ENCODE measurements at regions not wholly inside any gene's neighbourhood (a gene's known extent, or its start where the extent isn't known, plus 50 kb on each side); places are given as distances from the start of the nearest gene placed in this dataset.

GRCh38 chr14:89540009-89540829, 123.2 kb upstream of the FOXN3 start:
- H3K4me2 ChIP-seq (ENCODE audit: control insufficient read depth, insufficient read depth) = no peak overlapping the region
- ChIA-PET RAD21 (ENCODE audit: unreplicated experiment) (no interaction called here), CTCF (interaction anchor here (1.0 kb wide), 1 partner anchor 46 kb away, joined by 3 read pairs; no protein-coding TSS in a partner anchor), SMC1A (ENCODE audit: uncharacterized antibody, unreplicated experiment) (no interaction called here), POLR2A (no interaction called here)
- in situ Hi-C loops (cut with MboI) (no loop called here), intact Hi-C loops (cut with micrococcal nuclease; ENCODE audit: unreplicated experiment) (no loop called here)
- no peak overlapping the region for H3K4me3 ChIP-seq
- H3K4me1 ChIP-seq (ENCODE audit: control insufficient read depth, insufficient read depth, low read length) = no peaks in the 10 kb centered on the region
- no peaks in the 10 kb centered on the region for H3K27me3 ChIP-seq (replicated peaks in 1 of 2; ENCODE audit: control insufficient read depth in 2 of 2, insufficient read depth in 2 of 2, low read length in 1 of 2)
- 88% methylated on average over 20 of the region's 20 CpGs for WGBS (ENCODE audit: insufficient coverage, insufficient replicate concordance, low lambda C conversion rate, missing lambda C conversion rate)
- TF ChIP-seq SIN3A (IDR thresholded peaks at IDR 0.05; ENCODE audit: low read depth, low read length) = no peak
- no peak for TF ChIP-seq NFYB (IDR thresholded peaks at IDR 0.05; ENCODE audit: insufficient read depth, low read depth, low read length)
- no peak for TF ChIP-seq SREBF2 (IDR thresholded peaks at IDR 0.05; ENCODE audit: low read length)
- TF ChIP-seq ZSCAN29 (IDR thresholded peaks at IDR 0.05) = no peak
- no peak for TF ChIP-seq SMC3 (IDR thresholded peaks at IDR 0.05; ENCODE audit: borderline replicate concordance, low read length)
- no peak for TF ChIP-seq ZBTB40 (IDR thresholded peaks at IDR 0.05; ENCODE audit: borderline replicate concordance)
- TF ChIP-seq ZNF687 (IDR thresholded peaks at IDR 0.05) = no peak
- TF ChIP-seq PAX5 (IDR thresholded peaks at IDR 0.05; ENCODE audit: borderline replicate concordance, low read depth, low read length) = no peak
- no peak overlapping the region for H3K9ac ChIP-seq (ENCODE audit: control insufficient read depth, insufficient read depth, low read length)
- no peak overlapping the region for H3K27ac ChIP-seq (ENCODE audit: control insufficient read depth, insufficient read depth)
- no peaks in the 10 kb centered on the region for H4K20me1 ChIP-seq (ENCODE audit: control insufficient read depth, insufficient read depth)
- no TSS peak for BruUV-seq (replicated peaks)
- no peak for FAIRE-seq
- no peaks in the 10 kb centered on the region for H3K9me3 ChIP-seq (replicated peaks; ENCODE audit: control insufficient read depth, insufficient read depth, low read length)
- DNase-seq (ENCODE audit: low read depth, low spot score) = no peak
- no peaks in the 10 kb centered on the region for H3K36me3 ChIP-seq (ENCODE audit: control insufficient read depth in 2 of 2, insufficient read depth in 2 of 2, low read length in 1 of 2)
- no peak overlapping the region for H2AFZ ChIP-seq (ENCODE audit: control insufficient read depth, low read depth, low read length)
- no peaks in the 10 kb centered on the region for H3K79me2 ChIP-seq (ENCODE audit: control insufficient read depth, insufficient read depth, low read length)
- no peak for ATAC-seq

Measured in GM12878 (cell line).